A673 (cell line): ENCODE measurements at regions not wholly inside any gene's neighbourhood (a gene's known extent, or its start where the extent isn't known, plus 50 kb on each side); places are given as distances from the start of the nearest gene placed in this dataset.

Experiments used
- BruUV-seq: library from RNA; stranded (reverse); fragments of 400-500 nt; replicated peaks from 2 replicates; lab custom pipeline; 2021; lab: Mats Ljungman, UMichigan
- CTCF ChIA-PET: fragments of 300-600 bp; sonication (Branson Sonifier 250); formaldehyde crosslinking; loops from one replicate; lab custom pipeline; 2022; ENCODE audit warnings: antibody characterized with exemption; lab: Charles Lee
- POLR2A ChIA-PET: fragments of 300-600 bp; sonication (Branson Sonifier 250); formaldehyde crosslinking; loops from one replicate; lab custom pipeline; 2022; ENCODE audit warnings: antibody characterized with exemption; ENCODE audit not compliant: low non-redundant PET; lab: Charles Lee
- DNase-seq: peaks from one replicate; pipeline ENCODE4 v3.0.0-alpha.2; 2015; ENCODE audit warnings: low spot score
- H3K27ac ChIP-seq: fragments of 200-600 bp; sonication (generic); 2 replicates; pipeline ENCODE4 v1.5.1; 2016; ENCODE audit warnings: mixed run types, low read depth, mild to moderate bottlenecking, mixed read lengths, antibody characterized with exemption, low read length; ENCODE audit not compliant: poor library complexity, severe bottlenecking
- H3K27me3 ChIP-seq: fragments of 200-600 bp; sonication (generic); replicated peaks from 2 replicates; pipeline ENCODE4 v1.6.1; 2017; ENCODE audit warnings: mixed run types, low read depth, mild to moderate bottlenecking, mixed read lengths, antibody characterized with exemption, low read length; ENCODE audit not compliant: insufficient read depth, poor library complexity
- H3K36me3 ChIP-seq: fragments of 200-600 bp; sonication (generic); 2 replicates; pipeline ENCODE4 v1.6.1; 2016; ENCODE audit warnings: mixed run types, mild to moderate bottlenecking, mixed read lengths, antibody characterized with exemption, low read length; ENCODE audit not compliant: insufficient read depth, poor library complexity, severe bottlenecking
- H3K4me1 ChIP-seq: fragments of 200-600 bp; sonication (generic); 2 replicates; pipeline ENCODE4 v1.6.1; 2017; ENCODE audit warnings: mixed run types, mild to moderate bottlenecking, mixed read lengths, antibody characterized with exemption, low read length; ENCODE audit not compliant: insufficient read depth, poor library complexity, severe bottlenecking
- H3K4me3 ChIP-seq: fragments of 200-600 bp; sonication (generic); 2 replicates; pipeline ENCODE4 v1.5.1; 2016; ENCODE audit warnings: low read depth, mixed run types, mild to moderate bottlenecking, mixed read lengths, low read length; ENCODE audit not compliant: poor library complexity, severe bottlenecking
- H3K9me3 ChIP-seq: fragments of 200-600 bp; sonication (generic); 2 replicates; pipeline ENCODE4 v1.6.1; 2016; ENCODE audit warnings: mixed run types, low read depth, mild to moderate bottlenecking, mixed read lengths, antibody characterized with exemption, low read length; ENCODE audit not compliant: poor library complexity, severe bottlenecking
- CTCF ChIP-seq: fragments of 300-800, 200-600 bp; sonication (generic); conservative IDR thresholded peaks from 2 replicates; pipeline ENCODE4 v1.5.1; 2017; ENCODE audit warnings: low read depth, mild to moderate bottlenecking, antibody characterized with exemption, low read length, moderate library complexity, mixed read lengths
- EZH2 ChIP-seq: fragments of 200-600 bp; sonication (generic); IDR thresholded peaks from 2 replicates; pipeline ENCODE4 v1.6.1; 2017; ENCODE audit warnings: borderline replicate concordance, low read depth, mild to moderate bottlenecking, mixed read lengths, antibody characterized with exemption, low read length; ENCODE audit not compliant: poor library complexity, severe bottlenecking
- intact Hi-C: fragments of 100-400 bp; cut with micrococcal nuclease; formaldehyde crosslinking; loops from one replicate; pipeline ENCODE4 v1.10.0; 2022; ENCODE audit not compliant: unreplicated experiment

- H3K4me1 ChIP-seq: peaks cover 12% of the 10 kb centered on the region
- TF ChIP-seq EZH2: no peak
- no peak for TF ChIP-seq CTCF
- no peaks in the 10 kb centered on the region for H3K36me3 ChIP-seq
- intact Hi-C loops: no loop called here
- H3K9me3 ChIP-seq: no peaks in the 10 kb centered on the region
- POLR2A ChIA-PET: no interaction called here
- CTCF ChIA-PET: interaction anchor here (0.5 kb wide), 1 partner anchor 65 kb away, joined by 4 read pairs; no protein-coding TSS in a partner anchor
- no peak for DNase-seq
- peaks cover 14% of the 10 kb centered on the region for H3K27me3 ChIP-seq
- no TSS peak for BruUV-seq
- no peak overlapping the region for H3K4me3 ChIP-seq
- no peak overlapping the region for H3K27ac ChIP-seq
Measured at GRCh38 chr15:98547275-98547674, 101.1 kb upstream of the IGF1R start.

- Histone ChIP-seq H3K4me1 (peaks cover 16% of the 10 kb centered on the region), H3K9me3 (no peaks in the 10 kb centered on the region), H3K27me3 (peaks cover 14% of the 10 kb centered on the region), H3K4me3 (peak overlapping the region; percentile 51), H3K36me3 (no peaks in the 10 kb centered on the region), H3K27ac (no peak overlapping the region)
- POLR2A ChIA-PET: no interaction called here
- intact Hi-C loops: no loop called here
- peak; percentile 14 for DNase-seq
- TF ChIP-seq CTCF: no peak
- TF ChIP-seq EZH2: no peak
- CTCF ChIA-PET: interaction anchor here (0.5 kb wide), 1 partner anchor 65 kb away, joined by 4 read pairs; no protein-coding TSS in a partner anchor
- no TSS peak for BruUV-seq
Measured at GRCh38 chr15:98547741-98548138, 100.6 kb upstream of the IGF1R start.

- no peak for TF ChIP-seq EZH2
- TF ChIP-seq CTCF: 0 out of 2 replicates have a peak, but pooled peaks have one; percentile 17
- Histone ChIP-seq H3K36me3 (no peaks in the 10 kb centered on the region), H3K9me3 (no peaks in the 10 kb centered on the region), H3K4me1 (peaks cover 16% of the 10 kb centered on the region), H3K27ac (no peak overlapping the region), H3K27me3 (peaks cover 14% of the 10 kb centered on the region), H3K4me3 (peak overlapping the region; percentile 51)
- CTCF ChIA-PET: no interaction called here
- no TSS peak for BruUV-seq
- POLR2A ChIA-PET: no interaction called here
- intact Hi-C loops: no loop called here
- DNase-seq: peak; percentile 55
Measured at GRCh38 chr15:98548139-98548971, 100.0 kb upstream of the IGF1R start.
